ENCODE measurements at regions not wholly inside any gene's neighbourhood (a gene's known extent, or its start where the extent isn't known, plus 50 kb on each side); places are given as distances from the start of the nearest gene placed in this dataset.

- TF ChIP-seq, protein P1, sequence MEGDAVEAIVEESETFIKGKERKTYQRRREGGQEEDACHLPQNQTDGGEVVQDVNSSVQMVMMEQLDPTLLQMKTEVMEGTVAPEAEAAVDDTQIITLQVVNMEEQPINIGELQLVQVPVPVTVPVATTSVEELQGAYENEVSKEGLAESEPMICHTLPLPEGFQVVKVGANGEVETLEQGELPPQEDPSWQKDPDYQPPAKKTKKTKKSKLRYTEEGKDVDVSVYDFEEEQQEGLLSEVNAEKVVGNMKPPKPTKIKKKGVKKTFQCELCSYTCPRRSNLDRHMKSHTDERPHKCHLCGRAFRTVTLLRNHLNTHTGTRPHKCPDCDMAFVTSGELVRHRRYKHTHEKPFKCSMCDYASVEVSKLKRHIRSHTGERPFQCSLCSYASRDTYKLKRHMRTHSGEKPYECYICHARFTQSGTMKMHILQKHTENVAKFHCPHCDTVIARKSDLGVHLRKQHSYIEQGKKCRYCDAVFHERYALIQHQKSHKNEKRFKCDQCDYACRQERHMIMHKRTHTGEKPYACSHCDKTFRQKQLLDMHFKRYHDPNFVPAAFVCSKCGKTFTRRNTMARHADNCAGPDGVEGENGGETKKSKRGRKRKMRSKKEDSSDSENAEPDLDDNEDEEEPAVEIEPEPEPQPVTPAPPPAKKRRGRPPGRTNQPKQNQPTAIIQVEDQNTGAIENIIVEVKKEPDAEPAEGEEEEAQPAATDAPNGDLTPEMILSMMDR (IDR thresholded peaks at IDR 0.05): no peak
- no peak for TF ChIP-seq POLR2A (IDR thresholded peaks at IDR 0.05)
Observed at GRCh38 chr16:5416013-5416412, 318.4 kb upstream of the EEF2KMT start.
